ENCODE measurements at regions not wholly inside any gene's neighbourhood (a gene's known extent, or its start where the extent isn't known, plus 50 kb on each side); places are given as distances from the start of the nearest gene placed in this dataset.

- H3K27me3 ChIP-seq (ENCODE audit: control insufficient read depth in 2 of 2, insufficient read depth in 2 of 2, low read length in 2 of 2), result no peaks in the 10 kb centered on the region
- Mint-ChIP-seq H3K4me3 (no peak overlapping the region), H3K36me3 (no peaks in the 10 kb centered on the region), H3K27me3 (no peaks in the 10 kb centered on the region), H3K27ac (no peak overlapping the region), H3K4me1 (no peaks in the 10 kb centered on the region), H3K9me3 (peaks cover 0 to 14% (median 0%) of the 10 kb centered on the region in 11 donors)
- no peak overlapping the region for H3K4me3 ChIP-seq (ENCODE audit: low read length)
- no peaks in the 10 kb centered on the region for H3K4me1 ChIP-seq (ENCODE audit: control insufficient read depth in 2 of 2, insufficient read depth in 2 of 2, low read length in 2 of 2)
- ATAC-seq, result no peak
- no peak overlapping the region for H3K27ac ChIP-seq (ENCODE audit: low read depth, low read length)
- no peak for DNase-seq
- intact Hi-C loops (cut with micrococcal nuclease), result no loop called here
- H3K9me3 ChIP-seq (ENCODE audit: control insufficient read depth in 2 of 3, low read length in 3 of 3), result no peaks in the 10 kb centered on the region
- CTCF ChIA-PET, result no interaction called here
- POLR2A ChIA-PET, result no interaction called here
- H3K36me3 ChIP-seq (ENCODE audit: control insufficient read depth in 2 of 3, insufficient read depth in 3 of 3, low read length in 3 of 3), result no peaks in the 10 kb centered on the region
Observed at GRCh38 chr3:62970648-62971047, 95.4 kb upstream of the CADPS start.

- CTCF ChIA-PET, result no interaction called here
- ATAC-seq (no peak), DNase-seq (no peak)
- Histone ChIP-seq H3K27ac (ENCODE audit: low read depth, low read length) (no peak overlapping the region), H3K27me3 (ENCODE audit: control insufficient read depth in 2 of 2, insufficient read depth in 2 of 2, low read length in 2 of 2) (no peaks in the 10 kb centered on the region), H3K4me3 (ENCODE audit: low read length) (no peak overlapping the region), H3K36me3 (ENCODE audit: control insufficient read depth in 2 of 3, insufficient read depth in 3 of 3, low read length in 3 of 3) (no peaks in the 10 kb centered on the region), H3K4me1 (ENCODE audit: control insufficient read depth in 2 of 2, insufficient read depth in 2 of 2, low read length in 2 of 2) (no peaks in the 10 kb centered on the region), H3K9me3 (ENCODE audit: control insufficient read depth in 2 of 3, low read length in 3 of 3) (no peaks in the 10 kb centered on the region)
- Mint-ChIP-seq H3K27ac (no peak overlapping the region), H3K4me1 (no peaks in the 10 kb centered on the region), H3K4me3 (no peak overlapping the region), H3K9me3 (peaks cover 0 to 4% (median 0%) of the 10 kb centered on the region in 11 donors), H3K36me3 (no peaks in the 10 kb centered on the region), H3K27me3 (no peaks in the 10 kb centered on the region)
- intact Hi-C loops (cut with micrococcal nuclease), result no loop called here
- POLR2A ChIA-PET, result no interaction called here
Observed at GRCh38 chr3:62975566-62975965, 100.3 kb upstream of the CADPS start.

DNA sequence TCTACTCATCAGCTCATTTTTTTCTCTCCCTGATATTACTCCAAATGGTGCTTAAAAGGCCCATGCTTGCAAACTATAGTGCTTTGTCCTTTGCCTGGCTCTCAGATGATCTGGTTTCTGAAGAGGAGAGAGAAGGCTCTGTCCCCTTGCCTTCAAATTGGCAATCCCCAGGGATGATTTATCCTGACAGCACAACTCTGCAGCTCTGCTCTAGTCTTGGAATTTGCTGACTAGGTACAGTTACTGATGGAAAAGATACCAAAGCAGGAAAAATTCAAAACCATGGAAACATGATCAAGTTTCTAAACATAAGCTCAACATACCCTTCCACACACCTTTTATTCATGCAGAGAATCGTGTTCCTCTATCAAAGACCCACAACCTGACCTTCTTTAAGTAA lies 106.7 kb upstream of the CADPS start:
- peaks cover 0 to 10% (median 0%) of the 10 kb centered on the region in 5 donors for H3K27me3 Mint-ChIP-seq
- Histone ChIP-seq H3K4me3 (ENCODE audit: low read length) (no peak overlapping the region), H3K36me3 (ENCODE audit: control insufficient read depth in 2 of 3, insufficient read depth in 3 of 3, low read length in 3 of 3) (no peaks in the 10 kb centered on the region), H3K27me3 (ENCODE audit: control insufficient read depth in 2 of 2, insufficient read depth in 2 of 2, low read length in 2 of 2) (no peaks in the 10 kb centered on the region), H3K27ac (ENCODE audit: low read depth, low read length) (no peak overlapping the region), H3K4me1 (ENCODE audit: control insufficient read depth in 2 of 2, insufficient read depth in 2 of 2, low read length in 2 of 2) (no peaks in the 10 kb centered on the region), H3K9me3 (ENCODE audit: control insufficient read depth in 2 of 3, low read length in 3 of 3) (no peaks in the 10 kb centered on the region)
- H3K9me3 Mint-ChIP-seq, result peaks cover 0 to 12% (median 2%) of the 10 kb centered on the region in 11 donors
- intact Hi-C loops (cut with micrococcal nuclease), result no loop called here
- ATAC-seq, result no peak
- no peaks in the 10 kb centered on the region for H3K36me3 Mint-ChIP-seq
- no peak for DNase-seq
- POLR2A ChIA-PET, result no interaction called here
- no peak overlapping the region for H3K27ac Mint-ChIP-seq
- no peaks in the 10 kb centered on the region for H3K4me1 Mint-ChIP-seq
- CTCF ChIA-PET, result no interaction called here
- H3K4me3 Mint-ChIP-seq, result no peak overlapping the region

DNA sequence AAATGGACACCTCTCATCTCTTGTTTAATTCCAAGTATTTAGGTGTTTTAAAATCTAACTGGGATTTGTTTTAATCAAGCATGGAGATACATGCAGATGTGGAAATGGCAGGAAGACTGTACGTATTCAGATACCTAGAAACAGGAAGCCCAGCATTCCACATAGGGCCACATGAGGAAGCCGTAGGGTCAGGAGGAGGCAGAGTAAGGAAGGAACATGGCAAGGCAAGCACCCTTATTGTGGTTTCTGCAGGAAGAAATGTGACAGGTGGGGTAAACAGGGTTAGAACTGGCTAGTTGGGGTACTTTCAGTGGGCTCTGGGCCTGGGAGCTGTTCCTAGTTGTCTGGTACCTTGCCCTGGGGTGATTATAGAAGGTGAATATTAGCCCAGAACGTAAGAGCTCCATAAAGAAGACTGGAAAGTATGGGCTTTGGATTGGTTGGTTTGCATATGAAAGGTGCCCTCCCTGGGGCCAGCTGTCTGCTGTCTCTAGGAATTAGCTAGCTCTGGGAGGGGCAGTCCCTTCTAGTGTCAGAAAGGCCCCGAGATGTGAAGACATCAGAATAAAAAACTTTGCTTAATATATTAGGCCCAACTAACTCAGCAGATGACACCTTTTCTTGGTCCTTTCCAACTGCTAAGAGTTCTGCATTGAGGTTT lies 107.7 kb upstream of the CADPS start:
- Mint-ChIP-seq H3K27ac (no peak overlapping the region), H3K4me3 (no peak overlapping the region), H3K27me3 (peaks cover 0 to 10% (median 0%) of the 10 kb centered on the region in 5 donors), H3K9me3 (peaks cover 0 to 13% (median 3%) of the 10 kb centered on the region in 11 donors), H3K36me3 (no peaks in the 10 kb centered on the region), H3K4me1 (no peaks in the 10 kb centered on the region)
- no peaks in the 10 kb centered on the region for H3K36me3 ChIP-seq (ENCODE audit: control insufficient read depth in 2 of 3, insufficient read depth in 3 of 3, low read length in 3 of 3)
- H3K27ac ChIP-seq (ENCODE audit: low read depth, low read length), result no peak overlapping the region
- DNase-seq (no peak), ATAC-seq (no peak)
- no peaks in the 10 kb centered on the region for H3K9me3 ChIP-seq (ENCODE audit: control insufficient read depth in 2 of 3, low read length in 3 of 3)
- CTCF ChIA-PET, result interaction anchor here (0.5 kb wide), 1 partner anchor 833 kb away, joined by 4 read pairs; no protein-coding TSS in a partner anchor
- no peak overlapping the region for H3K4me3 ChIP-seq (ENCODE audit: low read length)
- intact Hi-C loops (cut with micrococcal nuclease), result no loop called here
- H3K4me1 ChIP-seq (ENCODE audit: control insufficient read depth in 2 of 2, insufficient read depth in 2 of 2, low read length in 2 of 2), result no peaks in the 10 kb centered on the region
- no peaks in the 10 kb centered on the region for H3K27me3 ChIP-seq (ENCODE audit: control insufficient read depth in 2 of 2, insufficient read depth in 2 of 2, low read length in 2 of 2)
- POLR2A ChIA-PET, result no interaction called here

DNA sequence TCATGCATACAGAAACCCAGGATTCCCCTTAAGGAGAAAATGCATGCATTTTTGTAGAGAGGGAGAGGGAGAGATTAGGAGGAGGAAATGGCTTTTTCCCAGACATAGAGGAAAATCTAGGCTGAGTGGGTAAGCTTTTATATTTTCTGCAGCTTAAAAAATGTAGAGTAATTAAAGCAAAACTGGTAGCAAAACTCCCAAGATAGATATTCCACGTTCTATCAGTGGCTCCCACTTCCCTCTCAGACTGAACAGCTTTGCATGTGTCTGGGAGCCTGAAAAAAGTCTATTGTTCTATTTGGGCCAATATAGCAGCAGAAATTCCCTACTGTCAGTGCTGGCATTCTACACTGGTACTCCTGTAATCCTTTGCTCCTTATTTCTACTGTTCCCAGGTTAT lies 110.8 kb upstream of the CADPS start:
- CTCF ChIA-PET, result no interaction called here
- no peak overlapping the region for H3K4me3 Mint-ChIP-seq
- POLR2A ChIA-PET, result no interaction called here

DNA sequence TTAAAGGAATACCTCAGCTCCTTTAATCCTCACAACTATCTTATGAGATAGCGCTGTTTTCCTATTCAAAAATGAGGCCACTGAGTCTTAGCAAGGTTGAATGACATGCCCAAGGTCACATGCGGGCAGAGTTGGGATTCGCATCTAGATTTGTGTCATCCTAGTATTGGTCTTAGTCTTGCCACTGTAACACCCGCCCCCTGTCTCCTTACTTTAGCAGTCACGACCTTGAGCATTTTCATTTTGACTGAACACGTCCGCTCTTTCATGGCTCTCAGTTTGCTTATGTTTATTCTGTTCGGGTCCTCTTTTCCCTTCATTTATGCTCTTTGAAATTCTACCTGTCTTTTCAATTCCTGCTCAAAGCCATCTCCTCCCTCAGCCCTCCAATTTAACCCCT lies 112.5 kb upstream of the CADPS start:
- no peak for ATAC-seq
- Mint-ChIP-seq H3K4me3 (no peak overlapping the region), H3K4me1 (no peaks in the 10 kb centered on the region), H3K36me3 (no peaks in the 10 kb centered on the region), H3K27me3 (peaks cover 0 to 1% (median 0%) of the 10 kb centered on the region in 5 donors), H3K9me3 (peaks cover 0 to 23% (median 6%) of the 10 kb centered on the region in 11 donors), H3K27ac (no peak overlapping the region)
- H3K4me3 ChIP-seq (ENCODE audit: low read length), result no peak overlapping the region
- POLR2A ChIA-PET, result no interaction called here
- no peaks in the 10 kb centered on the region for H3K9me3 ChIP-seq (ENCODE audit: control insufficient read depth in 2 of 3, low read length in 3 of 3)
- H3K27ac ChIP-seq (ENCODE audit: low read depth, low read length), result no peak overlapping the region
- intact Hi-C loops (cut with micrococcal nuclease), result no loop called here
- CTCF ChIA-PET, result no interaction called here
- DNase-seq, result no peak
- H3K27me3 ChIP-seq (ENCODE audit: control insufficient read depth in 2 of 2, insufficient read depth in 2 of 2, low read length in 2 of 2), result no peaks in the 10 kb centered on the region
- H3K4me1 ChIP-seq (ENCODE audit: control insufficient read depth in 2 of 2, insufficient read depth in 2 of 2, low read length in 2 of 2), result no peaks in the 10 kb centered on the region
- no peaks in the 10 kb centered on the region for H3K36me3 ChIP-seq (ENCODE audit: control insufficient read depth in 2 of 3, insufficient read depth in 3 of 3, low read length in 3 of 3)

More for the DNA sequence above, 110.8 kb upstream of the CADPS start:
- H3K9me3 ChIP-seq (ENCODE audit: control insufficient read depth in 2 of 3, low read length in 3 of 3), result no peaks in the 10 kb centered on the region
- no peaks in the 10 kb centered on the region for H3K27me3 ChIP-seq (ENCODE audit: control insufficient read depth in 2 of 2, insufficient read depth in 2 of 2, low read length in 2 of 2)
- Mint-ChIP-seq H3K4me1 (no peaks in the 10 kb centered on the region), H3K27me3 (peaks cover 0 to 10% (median 0%) of the 10 kb centered on the region in 5 donors), H3K36me3 (no peaks in the 10 kb centered on the region), H3K27ac (no peak overlapping the region), H3K9me3 (peaks cover 0 to 18% (median 9%) of the 10 kb centered on the region in 11 donors)
- no peak overlapping the region for H3K4me3 ChIP-seq (ENCODE audit: low read length)
- intact Hi-C loops (cut with micrococcal nuclease), result no loop called here
- ATAC-seq, result no peak
- H3K4me1 ChIP-seq (ENCODE audit: control insufficient read depth in 2 of 2, insufficient read depth in 2 of 2, low read length in 2 of 2), result no peaks in the 10 kb centered on the region
- no peak overlapping the region for H3K27ac ChIP-seq (ENCODE audit: low read depth, low read length)
- DNase-seq, result no peak
- H3K36me3 ChIP-seq (ENCODE audit: control insufficient read depth in 2 of 3, insufficient read depth in 3 of 3, low read length in 3 of 3), result no peaks in the 10 kb centered on the region

DNA sequence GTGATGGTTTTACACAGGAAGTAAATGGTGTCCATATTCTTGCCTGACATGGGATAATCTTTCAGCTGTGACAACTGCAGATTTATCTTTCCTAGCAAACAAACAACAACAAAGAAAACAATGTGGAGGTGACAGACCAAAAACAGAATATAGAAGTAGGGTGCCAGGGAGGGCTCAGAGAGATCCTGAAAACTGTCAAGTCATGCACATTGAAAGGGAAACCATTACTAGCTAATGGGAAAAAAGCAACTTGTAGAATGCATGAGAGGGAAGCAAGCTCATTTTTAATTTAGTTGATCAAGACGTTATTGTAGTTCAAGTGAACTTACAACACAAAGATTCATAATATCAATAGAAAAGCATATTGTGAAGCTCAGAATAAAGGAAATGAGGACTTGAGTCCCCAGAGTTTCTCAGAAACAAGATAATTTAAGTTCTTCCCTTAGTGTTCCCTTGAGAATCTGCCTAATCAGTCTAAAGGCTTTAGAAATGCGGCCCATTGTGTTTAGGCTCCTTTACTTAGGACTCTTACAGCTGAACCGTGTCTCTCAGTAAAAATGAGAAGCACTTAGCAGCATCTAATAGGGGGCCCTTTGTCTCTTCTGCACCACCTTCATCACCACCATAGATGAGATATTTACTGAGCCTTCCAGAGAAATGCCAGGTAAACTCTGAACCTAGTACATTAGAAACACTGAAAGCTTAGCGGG lies 115.6 kb upstream of the CADPS start:
- DNase-seq, result no peak
- Histone ChIP-seq H3K9me3 (ENCODE audit: control insufficient read depth in 2 of 3, low read length in 3 of 3) (no peaks in the 10 kb centered on the region), H3K4me3 (ENCODE audit: low read length) (no peak overlapping the region), H3K27ac (ENCODE audit: low read depth, low read length) (no peak overlapping the region), H3K36me3 (ENCODE audit: control insufficient read depth in 2 of 3, insufficient read depth in 3 of 3, low read length in 3 of 3) (no peaks in the 10 kb centered on the region), H3K4me1 (ENCODE audit: control insufficient read depth in 2 of 2, insufficient read depth in 2 of 2, low read length in 2 of 2) (no peaks in the 10 kb centered on the region), H3K27me3 (ENCODE audit: control insufficient read depth in 2 of 2, insufficient read depth in 2 of 2, low read length in 2 of 2) (no peaks in the 10 kb centered on the region)
- Mint-ChIP-seq H3K4me3 (no peak overlapping the region), H3K36me3 (peaks cover 0 to 5% (median 0%) of the 10 kb centered on the region in 5 donors), H3K9me3 (peaks cover 0 to 23% (median 10%) of the 10 kb centered on the region in 11 donors), H3K4me1 (peaks cover 0 to 1% (median 0%) of the 10 kb centered on the region in 7 donors), H3K27me3 (no peaks in the 10 kb centered on the region), H3K27ac (no peak overlapping the region)
- POLR2A ChIA-PET, result no interaction called here
- CTCF ChIA-PET, result no interaction called here
- intact Hi-C loops (cut with micrococcal nuclease), result no loop called here
- ATAC-seq, result no peak

All from naive thymus-derived CD4-positive, alpha-beta T cell (primary cell).